Caco-2 (cell line): ENCODE measurements at regions not wholly inside any gene's neighbourhood (a gene's known extent, or its start where the extent isn't known, plus 50 kb on each side); places are given as distances from the start of the nearest gene placed in this dataset.

Source experiments
- BruUV-seq: library from RNA; stranded (reverse); fragments of 400-500 nt; replicated peaks from 2 replicates; lab custom pipeline; 2021; lab: Mats Ljungman, UMichigan
- CTCF ChIA-PET: fragments of 300-600 bp; sonication (Branson Sonifier 250); formaldehyde crosslinking; loops from one replicate; lab custom pipeline; 2022; ENCODE audit warnings: antibody characterized with exemption; lab: Charles Lee
- POLR2A ChIA-PET: fragments of 300-600 bp; sonication (Branson Sonifier 250); formaldehyde crosslinking; loops from one replicate; lab custom pipeline; 2022; ENCODE audit warnings: antibody characterized with exemption; lab: Charles Lee
- DNase-seq, 2 experiments: peaks; one replicate each; pipeline versions ENCODE4 v3.0.0 to v3.0.0-alpha.2; 2020 to 2022
- H3K27me3 ChIP-seq: replicated peaks from 2 replicates; pipeline ENCODE4 v1.6.0; 2011; ENCODE audit warnings: low read length; ENCODE audit not compliant: control insufficient read depth, insufficient read depth
- H3K36me3 ChIP-seq: 2 replicates; pipeline ENCODE4 v1.5.1; 2011; ENCODE audit warnings: low read length; ENCODE audit not compliant: control insufficient read depth, insufficient read depth
- H3K4me1 ChIP-seq: fragments of 250-450 bp; sonication (Bioruptor Pico); 2 replicates; pipeline ENCODE4 v1.5.1; 2020; ENCODE audit warnings: mild to moderate bottlenecking
- H3K4me3 ChIP-seq: 2 replicates; pipeline ENCODE4 v1.5.1; 2011; ENCODE audit warnings: low read depth, mild to moderate bottlenecking, control low read depth, low read length
- H3K9me3 ChIP-seq: fragments of 250-450 bp; sonication (Bioruptor Pico); 2 replicates; pipeline ENCODE4 v1.5.1; 2020; ENCODE audit warnings: mild to moderate bottlenecking, moderate library complexity
- H3K27ac Mint-ChIP-seq: one replicate; pipeline ENCODE4 v1.8.0; 2022; ENCODE audit warnings: mixed read lengths; ENCODE audit not compliant: unreplicated experiment
- H3K27me3 Mint-ChIP-seq: one replicate; pipeline ENCODE4 v1.8.0; 2022; ENCODE audit warnings: mixed read lengths; ENCODE audit not compliant: insufficient read depth, unreplicated experiment
- H3K36me3 Mint-ChIP-seq: one replicate; pipeline ENCODE4 v1.8.0; 2022; ENCODE audit warnings: mild to moderate bottlenecking, mixed read lengths; ENCODE audit not compliant: insufficient read depth, unreplicated experiment
- H3K4me1 Mint-ChIP-seq: one replicate; pipeline ENCODE4 v1.8.0; 2022; ENCODE audit warnings: low read depth, mixed read lengths; ENCODE audit not compliant: unreplicated experiment
- H3K4me3 Mint-ChIP-seq: one replicate; pipeline ENCODE4 v1.8.0; 2022; ENCODE audit warnings: mild to moderate bottlenecking, moderate library complexity, mixed read lengths; ENCODE audit not compliant: unreplicated experiment
- H3K9me3 Mint-ChIP-seq: one replicate; pipeline ENCODE4 v1.8.0; 2022; ENCODE audit warnings: mixed read lengths; ENCODE audit not compliant: unreplicated experiment
- intact Hi-C: fragments of 100-400 bp; cut with micrococcal nuclease; formaldehyde crosslinking; loops from one replicate; pipeline ENCODE4 v1.10.0; 2022; ENCODE audit not compliant: unreplicated experiment
- TF ChIP-seq, protein P1 (sequence below), 2 experiments: fragments of 200-600 bp in 1 of 2; IDR thresholded peaks; 1 replicate in 1 of 2; 2 replicates in 1 of 2; pipeline versions ENCODE4 v1.5.1 to v1.8.0; 2011 to 2022; ENCODE audit warnings: antibody characterized with exemption in 1 of 2, control low read depth in 1 of 2, inconsistent platforms in 1 of 2, low read depth in 1 of 2, low read length in 1 of 2, mild to moderate bottlenecking in 1 of 2, moderate library complexity in 1 of 2; ENCODE audit not compliant: insufficient read depth in 1 of 2, severe bottlenecking in 1 of 2, unreplicated experiment in 1 of 2

DNA sequence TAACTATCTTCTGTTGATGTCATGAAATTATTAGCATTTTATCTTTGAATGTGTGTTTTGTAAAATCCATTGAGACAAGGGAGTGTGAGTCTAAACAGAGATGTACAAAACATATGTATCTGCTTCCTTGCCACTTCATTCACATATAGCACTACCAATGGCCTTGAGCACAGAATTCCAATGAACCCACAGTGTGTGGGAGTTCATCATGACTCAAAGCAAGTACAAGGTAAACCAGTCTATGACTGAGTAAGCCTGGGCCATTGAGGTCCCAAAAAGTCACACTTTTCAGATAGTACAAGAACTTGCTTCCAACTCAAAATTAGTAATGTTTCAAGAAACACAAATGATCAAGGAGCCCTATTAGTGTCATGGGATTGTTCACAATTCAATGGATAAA, 218.6 kb downstream of the MANEA start:
- H3K9me3 ChIP-seq = no peaks in the 10 kb centered on the region
- peaks cover 4% of the 10 kb centered on the region; the same call in 1 of the 2 replicates for H3K4me1 ChIP-seq
- TF ChIP-seq, protein P1, sequence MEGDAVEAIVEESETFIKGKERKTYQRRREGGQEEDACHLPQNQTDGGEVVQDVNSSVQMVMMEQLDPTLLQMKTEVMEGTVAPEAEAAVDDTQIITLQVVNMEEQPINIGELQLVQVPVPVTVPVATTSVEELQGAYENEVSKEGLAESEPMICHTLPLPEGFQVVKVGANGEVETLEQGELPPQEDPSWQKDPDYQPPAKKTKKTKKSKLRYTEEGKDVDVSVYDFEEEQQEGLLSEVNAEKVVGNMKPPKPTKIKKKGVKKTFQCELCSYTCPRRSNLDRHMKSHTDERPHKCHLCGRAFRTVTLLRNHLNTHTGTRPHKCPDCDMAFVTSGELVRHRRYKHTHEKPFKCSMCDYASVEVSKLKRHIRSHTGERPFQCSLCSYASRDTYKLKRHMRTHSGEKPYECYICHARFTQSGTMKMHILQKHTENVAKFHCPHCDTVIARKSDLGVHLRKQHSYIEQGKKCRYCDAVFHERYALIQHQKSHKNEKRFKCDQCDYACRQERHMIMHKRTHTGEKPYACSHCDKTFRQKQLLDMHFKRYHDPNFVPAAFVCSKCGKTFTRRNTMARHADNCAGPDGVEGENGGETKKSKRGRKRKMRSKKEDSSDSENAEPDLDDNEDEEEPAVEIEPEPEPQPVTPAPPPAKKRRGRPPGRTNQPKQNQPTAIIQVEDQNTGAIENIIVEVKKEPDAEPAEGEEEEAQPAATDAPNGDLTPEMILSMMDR (IDR thresholded peaks at IDR 0.05; ENCODE audit: insufficient read depth in 1 of 2, low read depth in 1 of 2, low read length in 1 of 2, severe bottlenecking in 1 of 2, unreplicated experiment in 1 of 2) = no peak
- Mint-ChIP-seq H3K9me3 (peaks cover 42% of the 10 kb centered on the region), H3K4me3 (no peak overlapping the region), H3K27ac (no peak overlapping the region), H3K27me3 (no peaks in the 10 kb centered on the region), H3K4me1 (no peaks in the 10 kb centered on the region), H3K36me3 (no peaks in the 10 kb centered on the region)
- POLR2A ChIA-PET = interaction anchor here (0.6 kb wide), 1 partner anchor 355 kb away, joined by 3 read pairs; no protein-coding TSS in a partner anchor
- intact Hi-C loops = no loop called here
- H3K27me3 ChIP-seq = no peaks in the 10 kb centered on the region
- no peak overlapping the region for H3K4me3 ChIP-seq
- no peak for DNase-seq
- BruUV-seq = no TSS peak
- CTCF ChIA-PET = no interaction called here
- H3K36me3 ChIP-seq = no peaks in the 10 kb centered on the region; the same call in 1 of the 2 replicates

DNA sequence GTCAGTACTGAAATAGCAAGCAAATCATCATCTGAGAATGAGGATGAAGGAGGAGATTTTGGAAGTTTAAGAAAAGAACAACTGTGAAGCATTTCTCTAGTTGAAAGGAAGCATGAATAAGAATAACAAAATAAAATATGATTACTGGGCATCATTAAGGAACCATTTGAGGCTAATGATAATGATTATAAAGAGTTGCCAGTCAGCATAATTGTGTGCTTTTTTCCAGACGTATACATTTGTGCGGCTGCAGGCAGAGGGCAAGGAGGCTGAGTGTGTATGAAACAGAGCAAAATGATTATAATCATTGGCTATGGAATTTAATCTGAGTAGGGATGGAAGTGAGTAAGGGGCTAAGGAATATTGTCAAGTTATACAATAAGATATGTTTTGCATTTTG, 218.7 kb upstream of the FUT9 start:
- Histone ChIP-seq H3K9me3 (no peaks in the 10 kb centered on the region), H3K4me3 (no peak overlapping the region), H3K4me1 (no peaks in the 10 kb centered on the region), H3K27me3 (no peaks in the 10 kb centered on the region), H3K36me3 (no peaks in the 10 kb centered on the region; the same call in 1 of the 2 replicates)
- no peaks in the 10 kb centered on the region for H3K4me1 Mint-ChIP-seq
- peaks cover 47% of the 10 kb centered on the region for H3K9me3 Mint-ChIP-seq
- DNase-seq = no peak
- no peak overlapping the region for H3K27ac Mint-ChIP-seq
- H3K4me3 Mint-ChIP-seq = no peak overlapping the region
- ChIA-PET CTCF (no interaction called here), POLR2A (no interaction called here)
- no peaks in the 10 kb centered on the region for H3K27me3 Mint-ChIP-seq
- TF ChIP-seq, protein P1 (IDR thresholded peaks at IDR 0.05; ENCODE audit: insufficient read depth in 1 of 2, low read depth in 1 of 2, low read length in 1 of 2, severe bottlenecking in 1 of 2, unreplicated experiment in 1 of 2) = no peak
- H3K36me3 Mint-ChIP-seq = peaks cover 4% of the 10 kb centered on the region
- intact Hi-C loops = no loop called here
- no TSS peak for BruUV-seq

DNA sequence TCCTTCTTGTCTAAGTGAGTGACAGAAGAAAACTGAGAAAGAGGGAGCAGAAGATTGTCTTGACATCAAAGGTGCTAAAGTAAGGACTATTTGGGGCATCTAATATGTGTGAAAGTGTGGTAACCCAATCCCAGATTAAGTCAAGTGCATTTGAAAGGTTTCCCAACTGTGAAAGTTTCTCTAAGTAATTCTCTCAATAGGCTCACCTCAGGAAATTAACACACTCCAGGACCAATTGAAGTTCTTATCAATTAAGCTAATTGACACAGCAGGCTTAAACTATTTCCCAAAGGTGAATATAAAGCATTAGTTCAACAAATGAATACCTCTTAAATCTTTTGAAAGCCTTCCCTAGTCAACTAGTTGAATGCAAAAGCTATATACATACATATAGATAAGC, 212.8 kb upstream of the FUT9 start:
- no TSS peak for BruUV-seq
- Mint-ChIP-seq H3K27ac (no peak overlapping the region), H3K9me3 (peaks cover 12% of the 10 kb centered on the region), H3K36me3 (peaks cover 6% of the 10 kb centered on the region), H3K4me3 (no peak overlapping the region), H3K4me1 (peaks cover 10% of the 10 kb centered on the region), H3K27me3 (no peaks in the 10 kb centered on the region)
- Histone ChIP-seq H3K4me1 (peaks cover 40% of the 10 kb centered on the region), H3K27me3 (no peaks in the 10 kb centered on the region), H3K4me3 (no peak overlapping the region), H3K9me3 (peaks cover 5% of the 10 kb centered on the region; the same call in 1 of the 2 replicates), H3K36me3 (no peaks in the 10 kb centered on the region)
- DNase-seq = no peak
- ChIA-PET POLR2A (no interaction called here), CTCF (no interaction called here)
- intact Hi-C loops = loop anchor here (10.0 kb wide), 1 partner anchor 492 kb away; no protein-coding TSS in a partner anchor
- TF ChIP-seq, protein P1 (IDR thresholded peaks at IDR 0.05; ENCODE audit: insufficient read depth in 1 of 2, low read depth in 1 of 2, low read length in 1 of 2, severe bottlenecking in 1 of 2, unreplicated experiment in 1 of 2) = no peak
